Body of pancreas (tissue), 4 donors: ENCODE measurements at regions not wholly inside any gene's neighbourhood (a gene's known extent, or its start where the extent isn't known, plus 50 kb on each side); places are given as distances from the start of the nearest gene placed in this dataset.
"Not testable (repeated sequence)": the region's sequence is repeated elsewhere in the genome, so short reads cannot be mapped to it uniquely, and the experiment has no call there.

ENCODE experiments used
- CTCF ChIP-seq, 7 experiments: fragments of 450-650 bp in 4 of 7; fragments of 200-600 bp in 3 of 7; sonication (generic) in 3 of 7; IDR thresholded peaks; one replicate each; pipeline ENCODE4 v1.5.1; 2016 to 2019; ENCODE audit warnings: antibody characterized with exemption in 7 of 7
- POLR2A ChIP-seq, 3 donors: fragments of 450-650 bp; IDR thresholded peaks; one replicate each; pipeline ENCODE4 v1.6.1; 2016; ENCODE audit warnings: antibody characterized with exemption in 3 of 3, mild to moderate bottlenecking in 2 of 3

GRCh38 chr5:104002783-104003182 is 440.2 kb upstream of the NUDT12 start:
- not testable (repeated sequence) for TF ChIP-seq CTCF, POLR2A (IDR thresholded peaks at IDR 0.05)
